IMR-90 (cell line): ENCODE measurements at regions not wholly inside any gene's neighbourhood (a gene's known extent, or its start where the extent isn't known, plus 50 kb on each side); places are given as distances from the start of the nearest gene placed in this dataset.
"Not testable (repeated sequence)": the region's sequence is repeated elsewhere in the genome, so short reads cannot be mapped to it uniquely, and the experiment has no call there.

Source experiments
- ATAC-seq: fragments of 200-7000 bp; cut with Tn5 transposase; 2 replicates; pipeline ENCODE4 v1.9.1; 2020; ENCODE audit warnings: low read depth, mild to moderate bottlenecking, moderate library complexity
- BruUV-seq: library from RNA; stranded (reverse); fragments of 400-500 nt; replicated peaks from 2 replicates; lab custom pipeline; 2021; lab: Mats Ljungman, UMichigan
- CTCF ChIA-PET: fragments of 300-600 bp; formaldehyde crosslinking; extraction: SDS; loops from one replicate; lab custom pipeline; 2021; ENCODE audit warnings: antibody characterized with exemption; lab: Yijun Ruan, JAX
- POLR2A ChIA-PET: fragments of 300-600 bp; sonication (Branson Sonifier 250); formaldehyde crosslinking; loops from one replicate; lab custom pipeline; 2022; ENCODE audit warnings: antibody characterized with exemption; ENCODE audit not compliant: unreplicated experiment; lab: Charles Lee
- DNase-seq: peaks from one replicate; pipeline ENCODE4 v3.0.0; 2013
- H2AFZ ChIP-seq: replicated peaks from 2 replicates; pipeline ENCODE3; 2013; ENCODE audit warnings: low read length, mild to moderate bottlenecking; ENCODE audit not compliant: poor library complexity
- H2AK5ac ChIP-seq: 2 replicates; pipeline ENCODE4 v1.6.1; 2013; ENCODE audit warnings: low read depth, low read length, inconsistent platforms
- H2AK9ac ChIP-seq: replicated peaks from 2 replicates; pipeline ENCODE3; 2013; ENCODE audit warnings: mild to moderate bottlenecking, low read depth, low read length, moderate library complexity; ENCODE audit not compliant: poor library complexity
- H2BK120ac ChIP-seq: 2 replicates; pipeline ENCODE4 v1.6.1; 2013; ENCODE audit warnings: low read depth, low read length, inconsistent platforms
- H2BK15ac ChIP-seq: 3 replicates; pipeline ENCODE4 v1.6.1; 2013; ENCODE audit warnings: low read depth, low read length, inconsistent platforms
- H2BK20ac ChIP-seq: 2 replicates; pipeline ENCODE4 v1.6.1; 2013; ENCODE audit warnings: low read depth, mild to moderate bottlenecking, inconsistent platforms, low read length, moderate library complexity
- H2BK5ac ChIP-seq: 2 replicates; pipeline ENCODE4 v1.6.1; 2013; ENCODE audit warnings: mild to moderate bottlenecking, low read depth, low read length, inconsistent platforms; ENCODE audit not compliant: poor library complexity, severe bottlenecking
- H3K14ac ChIP-seq: replicated peaks from 2 replicates; pipeline ENCODE4 v1.6.1; 2013; ENCODE audit warnings: low read depth, low read length, inconsistent platforms
- H3K18ac ChIP-seq: 2 replicates; pipeline ENCODE4 v1.6.1; 2013; ENCODE audit warnings: low read depth, low read length, control low read depth
- H3K23ac ChIP-seq: 2 replicates; pipeline ENCODE4 v1.6.1; 2013; ENCODE audit warnings: low read depth, low read length, inconsistent platforms
- H3K27ac ChIP-seq: 2 replicates; pipeline ENCODE4 v1.5.1; 2013; ENCODE audit warnings: mild to moderate bottlenecking, control low read depth, low read length; ENCODE audit not compliant: insufficient read depth
- H3K27me3 ChIP-seq: 2 replicates; pipeline ENCODE4 v1.6.1; 2013; ENCODE audit warnings: low read length; ENCODE audit not compliant: control insufficient read depth, insufficient read depth
- H3K36me3 ChIP-seq: 2 replicates; pipeline ENCODE4 v1.6.1; 2013; ENCODE audit warnings: low read length, mixed read lengths; ENCODE audit not compliant: control insufficient read depth, insufficient read depth
- H3K4ac ChIP-seq: 2 replicates; pipeline ENCODE4 v1.6.1; 2013; ENCODE audit warnings: low read depth, low read length, inconsistent platforms
- H3K4me1 ChIP-seq: 2 replicates; pipeline ENCODE4 v1.6.1; 2013; ENCODE audit warnings: low read length, mixed read lengths; ENCODE audit not compliant: control insufficient read depth, insufficient read depth
- H3K4me2 ChIP-seq: 2 replicates; pipeline ENCODE4 v1.6.1; 2013; ENCODE audit warnings: low read depth, mild to moderate bottlenecking, control low read depth, low read length, moderate library complexity
- H3K4me3 ChIP-seq: 2 replicates; pipeline ENCODE4 v1.5.1; 2013; ENCODE audit warnings: low read depth, mild to moderate bottlenecking, control low read depth, low read length, moderate library complexity; ENCODE audit not compliant: insufficient read depth
- H3K56ac ChIP-seq: 2 replicates; pipeline ENCODE4 v1.6.1; 2013; ENCODE audit warnings: low read length, inconsistent platforms; ENCODE audit not compliant: insufficient read depth; ENCODE audit errors: extremely low read depth
- H3K79me1 ChIP-seq, 2 experiments: 2 replicates each; pipeline ENCODE4 v1.6.1; 2013; ENCODE audit warnings: low read length in 2 of 2, inconsistent platforms in 1 of 2, low read depth in 1 of 2
- H3K9ac ChIP-seq: 2 replicates; pipeline ENCODE4 v1.6.1; 2013; ENCODE audit warnings: low read depth, low read length, control low read depth
- H3K9me1 ChIP-seq: 2 replicates; pipeline ENCODE4 v1.6.1; 2013; ENCODE audit warnings: low read length, inconsistent platforms; ENCODE audit not compliant: insufficient read depth
- H3K9me3 ChIP-seq: 2 replicates; pipeline ENCODE4 v1.6.1; 2013; ENCODE audit warnings: low read length; ENCODE audit not compliant: control insufficient read depth, insufficient read depth
- H4K20me1 ChIP-seq: 2 replicates; pipeline ENCODE4 v1.6.1; 2013; ENCODE audit warnings: low read length, inconsistent platforms; ENCODE audit not compliant: insufficient read depth
- H4K5ac ChIP-seq: 2 replicates; pipeline ENCODE4 v1.6.1; 2013; ENCODE audit warnings: mild to moderate bottlenecking, low read depth, low read length, control low read depth
- H4K8ac ChIP-seq, 2 experiments: 2 replicates each; pipeline ENCODE4 v1.6.1; 2013; ENCODE audit warnings: low read depth in 2 of 2, low read length in 2 of 2, control low read depth in 1 of 2, inconsistent platforms in 1 of 2
- H4K91ac ChIP-seq: 2 replicates; pipeline ENCODE4 v1.6.1; 2013; ENCODE audit warnings: low read depth, low read length, inconsistent platforms; ENCODE audit not compliant: insufficient read depth
- WGBS, 2 experiments: methylation state at CpG; one replicate each; pipeline versions ENCODE4 v1.1.5 to v1.1.7; 2013; ENCODE audit warnings: missing lambda C conversion rate in 2 of 2; ENCODE audit not compliant: insufficient read length in 1 of 2; ENCODE audit errors: extremely low coverage in 2 of 2; 5-methylcytosine and 5-hydroxymethylcytosine counted together
- dilution Hi-C: fragments of 300-500 bp; cut with HindIII; formaldehyde crosslinking; loops from one replicate; pipeline ENCODE4 v1.14.3; 2018; ENCODE audit warnings: low sequenced_read_pairs; ENCODE audit not compliant: unreplicated experiment
- in situ Hi-C: fragments of 300-500 bp; cut with MboI; formaldehyde crosslinking; loops from 3 replicates; pipeline ENCODE4 v1.14.3; 2019; ENCODE audit warnings: low sequenced_read_pairs, inconsistent platforms, mixed read lengths
- intact Hi-C: fragments of 100-400 bp; cut with micrococcal nuclease; formaldehyde crosslinking; loops from 2 replicates; pipeline ENCODE4 v1.10.0; 2022

- H3K56ac ChIP-seq, dilution Hi-C loops, in situ Hi-C loops: not testable (repeated sequence)
Observed at GRCh38 chr14:40216408-40216807, 784.2 kb upstream of the FBXO33 start.

More at GRCh38 chr14:40216408-40216807, 784.2 kb upstream of the FBXO33 start:
- H3K18ac ChIP-seq, H3K36me3 ChIP-seq, H3K14ac ChIP-seq, BruUV-seq, H3K79me1 ChIP-seq, H3K27me3 ChIP-seq, POLR2A ChIA-PET, ATAC-seq, H4K20me1 ChIP-seq, H2BK5ac ChIP-seq, DNase-seq, H2BK20ac ChIP-seq, H3K9me3 ChIP-seq, H3K4me3 ChIP-seq, H3K23ac ChIP-seq, H4K91ac ChIP-seq, H2AK9ac ChIP-seq, H3K27ac ChIP-seq, intact Hi-C loops, H2AK5ac ChIP-seq, H2BK15ac ChIP-seq, H3K4ac ChIP-seq, H4K5ac ChIP-seq, H3K9me1 ChIP-seq, H3K4me2 ChIP-seq, H3K9ac ChIP-seq, H3K4me1 ChIP-seq, CTCF ChIA-PET, H2BK120ac ChIP-seq, H4K8ac ChIP-seq, H2AFZ ChIP-seq: not testable (repeated sequence)
- WGBS, 2 experiments = 64% methylated on average over 6 of the region's 18 CpGs; no CpG with 5 or more reads in 1 of the 2 experiments
